AG09309 (cell line): ENCODE measurements at regions not wholly inside any gene's neighbourhood (a gene's known extent, or its start where the extent isn't known, plus 50 kb on each side); places are given as distances from the start of the nearest gene placed in this dataset.
"Not testable (repeated sequence)": the region's sequence is repeated elsewhere in the genome, so short reads cannot be mapped to it uniquely, and the experiment has no call there.

ENCODE experiments used
- DNase-seq: peaks from one replicate; pipeline ENCODE4 v3.0.0-alpha.2; 2010; ENCODE audit warnings: low read depth
- H3K4me3 ChIP-seq: 2 replicates; pipeline ENCODE4 v1.5.1; 2011; ENCODE audit warnings: mild to moderate bottlenecking, low read depth, low read length, moderate library complexity; ENCODE audit not compliant: control insufficient read depth
- CTCF ChIP-seq: IDR thresholded peaks from 2 replicates; pipeline ENCODE4 v1.5.1; 2011; ENCODE audit warnings: mild to moderate bottlenecking, low read depth, low read length, inconsistent platforms; ENCODE audit not compliant: insufficient read depth, control insufficient read depth; ENCODE audit errors: missing control alignments

- TF ChIP-seq CTCF: no peak
- DNase-seq: no peak
- no peak overlapping the region for H3K4me3 ChIP-seq
Measured at GRCh38 chrX:1140236-1140681, 72.2 kb downstream of the CRLF2 start.

GRCh38 chrX:1139185-1139500 lies 73.3 kb downstream of the CRLF2 start:
- no peak overlapping the region for H3K4me3 ChIP-seq
- no peak for DNase-seq
- no peak for TF ChIP-seq CTCF

GRCh38 chrX:1138476-1139184 lies 73.8 kb downstream of the CRLF2 start:
- DNase-seq: no peak
- no peak overlapping the region for H3K4me3 ChIP-seq
- TF ChIP-seq CTCF: no peak

GRCh38 chrX:1137531-1137930 lies 74.9 kb downstream of the CRLF2 start:
- H3K4me3 ChIP-seq: no peak overlapping the region
- no peak for TF ChIP-seq CTCF
- DNase-seq: no peak

- not testable (repeated sequence) for H3K4me3 ChIP-seq
Measured at GRCh38 chrX:1136582-1136981, 75.9 kb downstream of the CRLF2 start.

GRCh38 chrX:1134976-1135375 lies 77.5 kb downstream of the CRLF2 start:
- DNase-seq: no peak
- TF ChIP-seq CTCF: no peak

More at GRCh38 chrX:1136582-1136981, 75.9 kb downstream of the CRLF2 start:
- not testable (repeated sequence) for DNase-seq

GRCh38 chrX:1134156-1134555 lies 78.3 kb downstream of the CRLF2 start:
- H3K4me3 ChIP-seq: no peak overlapping the region
- no peak for DNase-seq
- no peak for TF ChIP-seq CTCF

More at GRCh38 chrX:1134976-1135375, 77.5 kb downstream of the CRLF2 start:
- no peak overlapping the region for H3K4me3 ChIP-seq
